ENCODE measurements at regions not wholly inside any gene's neighbourhood (a gene's known extent, or its start where the extent isn't known, plus 50 kb on each side); places are given as distances from the start of the nearest gene placed in this dataset.

- TF ChIP-seq CTCF (IDR thresholded peaks at IDR 0.05) = no peak
- intact Hi-C loops (cut with DNase I) = no loop called here
- DNase-seq (no peak), ATAC-seq (no peak)
- H3K4me3 ChIP-seq = no peak overlapping the region
- H3K9me3 ChIP-seq = no peaks in the 10 kb centered on the region
- no peaks in the 10 kb centered on the region for H3K36me3 ChIP-seq
- no peak overlapping the region for H3K27ac ChIP-seq
- H3K4me1 ChIP-seq = no peaks in the 10 kb centered on the region
- peaks cover 5 to 22% of the 10 kb centered on the region in 2 donors for H3K27me3 ChIP-seq
Observed at GRCh38 chr15:61501815-61502389, 272.8 kb upstream of the RORA start.

DNA sequence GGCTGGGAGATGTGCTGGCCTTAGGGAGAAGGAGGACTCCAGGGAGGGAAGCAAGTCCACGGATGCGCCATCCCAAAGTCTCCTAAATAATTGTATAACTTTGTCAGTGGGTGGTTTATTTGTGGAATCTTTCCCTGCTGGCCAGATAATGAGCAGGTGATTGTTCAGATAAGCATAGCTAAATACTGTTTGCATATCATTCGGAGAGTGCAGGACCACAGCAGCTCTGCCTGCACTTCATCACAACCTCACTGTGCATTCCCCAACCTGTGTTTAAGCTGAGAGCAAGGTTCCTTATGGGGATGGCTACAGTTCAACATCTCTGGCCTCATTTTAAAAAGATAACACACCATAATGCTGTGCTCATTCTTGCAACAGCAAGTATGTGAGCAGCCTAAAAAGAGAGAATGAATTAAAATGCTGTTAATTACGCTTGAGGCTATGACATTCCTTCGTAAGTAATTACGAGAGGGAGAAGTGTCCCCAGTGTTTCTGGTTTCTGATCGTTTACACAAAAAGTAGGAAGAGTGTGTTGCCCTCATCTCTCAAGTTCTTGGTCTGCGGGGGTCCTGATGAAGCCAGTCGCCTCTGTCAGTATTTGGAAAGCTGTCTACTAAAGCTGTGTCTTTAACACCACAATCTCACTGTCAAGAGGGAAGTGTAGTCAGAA, 272.0 kb upstream of the RORA start:
- intact Hi-C loops (cut with DNase I) = no loop called here
- TF ChIP-seq CTCF (IDR thresholded peaks at IDR 0.05) = no peak
- Histone ChIP-seq H3K27me3 (peaks cover 5 to 25% of the 10 kb centered on the region in 2 donors), H3K9me3 (no peaks in the 10 kb centered on the region), H3K4me3 (no peak overlapping the region), H3K27ac (no peak overlapping the region), H3K4me1 (no peaks in the 10 kb centered on the region), H3K36me3 (no peaks in the 10 kb centered on the region)
- ATAC-seq (no peak), DNase-seq (no peak)

GRCh38 chr15:61500523-61500922, 271.4 kb upstream of the RORA start:
- no peaks in the 10 kb centered on the region for H3K4me1 ChIP-seq
- ATAC-seq = no peak
- no peak overlapping the region for H3K27ac ChIP-seq
- DNase-seq = no peak
- no peaks in the 10 kb centered on the region for H3K9me3 ChIP-seq
- H3K27me3 ChIP-seq = peaks cover 5 to 25% of the 10 kb centered on the region in 2 donors
- intact Hi-C loops (cut with DNase I) = no loop called here
- TF ChIP-seq CTCF (IDR thresholded peaks at IDR 0.05) = no peak
- no peaks in the 10 kb centered on the region for H3K36me3 ChIP-seq
- no peak overlapping the region for H3K4me3 ChIP-seq

GRCh38 chr15:61499376-61499775, 270.3 kb upstream of the RORA start:
- no peak for ATAC-seq

More at GRCh38 chr15:61499376-61499775, 270.3 kb upstream of the RORA start:
- no peaks in the 10 kb centered on the region for H3K9me3 ChIP-seq
- no peak overlapping the region for H3K4me3 ChIP-seq
- H3K36me3 ChIP-seq = no peaks in the 10 kb centered on the region
- intact Hi-C loops (cut with DNase I) = no loop called here
- TF ChIP-seq CTCF (IDR thresholded peaks at IDR 0.05) = no peak
- H3K27ac ChIP-seq = no peak overlapping the region
- no peak for DNase-seq
- H3K4me1 ChIP-seq = no peaks in the 10 kb centered on the region
- peaks cover 5 to 29% of the 10 kb centered on the region in 2 donors for H3K27me3 ChIP-seq

Measured in left lung (tissue), 4 donors.